ENCODE measurements at regions not wholly inside any gene's neighbourhood (a gene's known extent, or its start where the extent isn't known, plus 50 kb on each side); places are given as distances from the start of the nearest gene placed in this dataset.

DNA sequence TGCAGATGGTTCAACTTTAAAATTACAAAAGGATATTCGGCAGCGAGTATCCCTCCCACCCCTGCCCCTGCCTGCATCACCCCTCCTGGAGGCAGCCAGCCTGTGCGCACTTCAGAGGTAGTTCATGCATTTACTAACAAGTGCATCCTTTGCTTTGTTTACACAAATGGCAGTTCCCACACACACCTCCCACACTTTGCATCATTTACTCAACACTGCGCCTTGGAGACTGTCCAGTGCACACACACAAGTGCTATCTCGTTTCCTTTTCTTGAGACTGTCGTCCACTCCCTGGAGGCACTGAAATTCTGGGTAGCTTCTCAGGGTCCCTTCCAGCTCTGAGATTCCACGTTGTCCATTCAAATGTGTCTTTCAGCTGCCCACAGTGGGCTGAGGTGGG is 53.1 kb upstream of the VSX1 start:
- Histone ChIP-seq H3K36me3 (ENCODE audit: control insufficient read depth in 4 of 4, insufficient read depth in 3 of 4, low read depth in 1 of 4, low read length in 3 of 4) (no peaks in the 10 kb centered on the region), H3K4me3 (ENCODE audit: low read depth in 1 of 3, low read length in 3 of 3) (no peak overlapping the region), H3K4me1 (ENCODE audit: control insufficient read depth in 4 of 4, insufficient read depth in 4 of 4, low read length in 3 of 4) (no peaks in the 10 kb centered on the region), H3K9ac (ENCODE audit: low read depth in 1 of 2, low read length in 2 of 2) (no peak overlapping the region), H3K27ac (ENCODE audit: low read depth in 1 of 2, low read length in 2 of 2) (no peak overlapping the region), H3K27me3 (ENCODE audit: control insufficient read depth in 4 of 4, insufficient read depth in 4 of 4, low read length in 3 of 4) (no peaks in the 10 kb centered on the region), H3K9me3 (ENCODE audit: control insufficient read depth in 4 of 4, low read length in 3 of 4) (no peaks in the 10 kb centered on the region)
- WGBS, result 67% methylated on average over 7 of the region's 7 CpGs
- TF ChIP-seq JUND (IDR thresholded peaks at IDR 0.05), result no peak
- TF ChIP-seq, protein P1, sequence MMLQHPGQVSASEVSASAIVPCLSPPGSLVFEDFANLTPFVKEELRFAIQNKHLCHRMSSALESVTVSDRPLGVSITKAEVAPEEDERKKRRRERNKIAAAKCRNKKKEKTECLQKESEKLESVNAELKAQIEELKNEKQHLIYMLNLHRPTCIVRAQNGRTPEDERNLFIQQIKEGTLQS (IDR thresholded peaks at IDR 0.05), result no peak
- no peak for TF ChIP-seq HNF4G (IDR thresholded peaks at IDR 0.05)
- no peak for TF ChIP-seq RXRA (IDR thresholded peaks at IDR 0.05)
- no peak for TF ChIP-seq FOXA1 (IDR thresholded peaks at IDR 0.05)
- TF ChIP-seq, protein P2, sequence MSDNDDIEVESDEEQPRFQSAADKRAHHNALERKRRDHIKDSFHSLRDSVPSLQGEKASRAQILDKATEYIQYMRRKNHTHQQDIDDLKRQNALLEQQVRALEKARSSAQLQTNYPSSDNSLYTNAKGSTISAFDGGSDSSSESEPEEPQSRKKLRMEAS (IDR thresholded peaks at IDR 0.05), result no peak
- TF ChIP-seq EGR1 (IDR thresholded peaks at IDR 0.05; ENCODE audit: low read depth in 2 of 2), result no peak
- no peak for TF ChIP-seq RAD21 (IDR thresholded peaks at IDR 0.05)
- TF ChIP-seq, protein P3, sequence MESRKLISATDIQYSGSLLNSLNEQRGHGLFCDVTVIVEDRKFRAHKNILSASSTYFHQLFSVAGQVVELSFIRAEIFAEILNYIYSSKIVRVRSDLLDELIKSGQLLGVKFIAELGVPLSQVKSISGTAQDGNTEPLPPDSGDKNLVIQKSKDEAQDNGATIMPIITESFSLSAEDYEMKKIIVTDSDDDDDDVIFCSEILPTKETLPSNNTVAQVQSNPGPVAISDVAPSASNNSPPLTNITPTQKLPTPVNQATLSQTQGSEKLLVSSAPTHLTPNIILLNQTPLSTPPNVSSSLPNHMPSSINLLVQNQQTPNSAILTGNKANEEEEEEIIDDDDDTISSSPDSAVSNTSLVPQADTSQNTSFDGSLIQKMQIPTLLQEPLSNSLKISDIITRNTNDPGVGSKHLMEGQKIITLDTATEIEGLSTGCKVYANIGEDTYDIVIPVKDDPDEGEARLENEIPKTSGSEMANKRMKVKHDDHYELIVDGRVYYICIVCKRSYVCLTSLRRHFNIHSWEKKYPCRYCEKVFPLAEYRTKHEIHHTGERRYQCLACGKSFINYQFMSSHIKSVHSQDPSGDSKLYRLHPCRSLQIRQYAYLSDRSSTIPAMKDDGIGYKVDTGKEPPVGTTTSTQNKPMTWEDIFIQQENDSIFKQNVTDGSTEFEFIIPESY (IDR thresholded peaks at IDR 0.05), result no peak
- no peak for TF ChIP-seq FOXA2 (IDR thresholded peaks at IDR 0.05)
- TF ChIP-seq YY1 (IDR thresholded peaks at IDR 0.05), result no peak
- no peak for DNase-seq (ENCODE audit: low spot score)

DNA sequence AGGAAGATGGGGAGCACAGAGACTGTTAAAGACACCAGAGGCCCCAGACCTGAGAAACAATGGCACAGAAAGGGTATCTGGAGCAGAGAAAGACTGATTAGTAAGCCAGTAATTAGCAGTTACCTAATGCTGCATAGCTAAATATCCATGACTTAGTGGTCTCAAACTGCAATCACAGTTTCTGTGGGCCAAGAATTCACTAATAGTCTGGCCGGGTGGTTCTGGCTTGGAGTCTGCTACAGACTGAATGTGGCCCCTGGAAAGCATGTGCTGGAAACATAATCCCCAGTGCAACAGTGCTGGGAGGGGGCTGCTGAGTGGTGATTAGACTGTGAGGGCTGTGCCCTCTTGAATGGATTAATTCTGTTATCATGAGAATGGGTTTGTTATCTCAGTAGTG is 54.1 kb upstream of the VSX1 start:
- Histone ChIP-seq H3K4me3 (ENCODE audit: low read depth in 1 of 3, low read length in 3 of 3) (no peak overlapping the region), H3K9me3 (ENCODE audit: control insufficient read depth in 4 of 4, low read length in 3 of 4) (no peaks in the 10 kb centered on the region), H3K9ac (ENCODE audit: low read depth in 1 of 2, low read length in 2 of 2) (no peak overlapping the region), H3K27ac (ENCODE audit: low read depth in 1 of 2, low read length in 2 of 2) (no peak overlapping the region), H3K36me3 (ENCODE audit: control insufficient read depth in 4 of 4, insufficient read depth in 3 of 4, low read depth in 1 of 4, low read length in 3 of 4) (no peaks in the 10 kb centered on the region), H3K27me3 (ENCODE audit: control insufficient read depth in 4 of 4, insufficient read depth in 4 of 4, low read length in 3 of 4) (no peaks in the 10 kb centered on the region), H3K4me1 (ENCODE audit: control insufficient read depth in 4 of 4, insufficient read depth in 4 of 4, low read length in 3 of 4) (no peaks in the 10 kb centered on the region)
- TF ChIP-seq, protein P1 (IDR thresholded peaks at IDR 0.05), result no peak
- no peak for TF ChIP-seq YY1 (IDR thresholded peaks at IDR 0.05)
- TF ChIP-seq RXRA (IDR thresholded peaks at IDR 0.05), result no peak
- no peak for TF ChIP-seq RAD21 (IDR thresholded peaks at IDR 0.05)
- no peak for TF ChIP-seq FOXA1 (IDR thresholded peaks at IDR 0.05)
- no peak for DNase-seq (ENCODE audit: low spot score)
- 84% methylated on average over 1 of the region's 1 CpG for WGBS

DNA sequence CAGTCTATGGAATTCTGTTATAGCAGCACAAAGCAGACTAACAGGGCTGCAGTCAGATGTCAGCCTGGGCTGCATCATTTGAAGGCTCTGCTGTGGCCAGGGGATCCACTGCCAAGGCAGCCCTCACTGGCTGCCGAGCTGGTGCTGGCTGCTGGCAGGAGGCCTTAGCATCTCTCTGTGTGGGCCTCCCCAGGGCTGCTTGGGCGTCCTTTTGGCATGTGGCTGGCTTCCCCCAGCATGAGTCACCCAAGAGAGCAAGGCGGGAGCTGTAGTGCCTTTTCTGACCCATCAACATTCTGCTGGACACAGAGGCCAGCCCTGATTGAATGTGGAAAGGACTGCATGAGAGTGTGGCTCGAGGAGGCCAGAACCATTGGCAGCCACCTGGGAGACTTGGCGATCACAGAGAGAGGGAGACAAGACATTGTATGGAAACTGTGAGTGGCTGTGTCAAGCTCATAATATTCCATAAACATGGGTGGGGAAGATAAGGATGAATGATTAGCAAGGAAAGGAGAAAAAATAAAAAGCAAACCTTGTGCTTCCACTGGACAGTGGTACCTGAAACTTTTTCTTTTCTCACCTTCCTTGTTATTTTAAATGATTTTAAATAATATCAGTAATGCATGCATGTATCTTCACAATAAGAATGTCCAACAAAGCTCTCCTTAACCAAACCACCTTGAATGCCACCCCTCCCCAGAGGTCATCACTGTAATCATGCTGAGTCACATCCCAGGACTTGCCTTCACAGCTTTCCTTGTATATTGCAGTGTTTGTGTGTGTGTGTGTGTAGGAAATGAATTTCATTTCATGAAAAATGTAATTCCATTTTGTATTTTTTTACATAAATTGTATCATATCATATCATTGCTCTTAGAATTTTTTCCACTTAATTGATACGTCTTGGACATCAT is 55.0 kb upstream of the VSX1 start:
- Histone ChIP-seq H3K27ac (ENCODE audit: low read depth in 1 of 2, low read length in 2 of 2) (no peak overlapping the region), H3K27me3 (ENCODE audit: control insufficient read depth in 4 of 4, insufficient read depth in 4 of 4, low read length in 3 of 4) (no peaks in the 10 kb centered on the region), H3K36me3 (ENCODE audit: control insufficient read depth in 4 of 4, insufficient read depth in 3 of 4, low read depth in 1 of 4, low read length in 3 of 4) (no peaks in the 10 kb centered on the region), H3K4me3 (ENCODE audit: low read depth in 1 of 3, low read length in 3 of 3) (no peak overlapping the region), H3K9ac (ENCODE audit: low read depth in 1 of 2, low read length in 2 of 2) (no peak overlapping the region), H3K4me1 (ENCODE audit: control insufficient read depth in 4 of 4, insufficient read depth in 4 of 4, low read length in 3 of 4) (no peaks in the 10 kb centered on the region), H3K9me3 (ENCODE audit: control insufficient read depth in 4 of 4, low read length in 3 of 4) (no peaks in the 10 kb centered on the region)
- WGBS, result 68% methylated on average over 6 of the region's 6 CpGs
- DNase-seq (ENCODE audit: low spot score), result no peak
- TF ChIP-seq FOXA1 (IDR thresholded peaks at IDR 0.05) (no peak), NR2F2 (IDR thresholded peaks at IDR 0.05) (no peak), HNF4G (IDR thresholded peaks at IDR 0.05) (no peak)
- TF ChIP-seq, protein P4, sequence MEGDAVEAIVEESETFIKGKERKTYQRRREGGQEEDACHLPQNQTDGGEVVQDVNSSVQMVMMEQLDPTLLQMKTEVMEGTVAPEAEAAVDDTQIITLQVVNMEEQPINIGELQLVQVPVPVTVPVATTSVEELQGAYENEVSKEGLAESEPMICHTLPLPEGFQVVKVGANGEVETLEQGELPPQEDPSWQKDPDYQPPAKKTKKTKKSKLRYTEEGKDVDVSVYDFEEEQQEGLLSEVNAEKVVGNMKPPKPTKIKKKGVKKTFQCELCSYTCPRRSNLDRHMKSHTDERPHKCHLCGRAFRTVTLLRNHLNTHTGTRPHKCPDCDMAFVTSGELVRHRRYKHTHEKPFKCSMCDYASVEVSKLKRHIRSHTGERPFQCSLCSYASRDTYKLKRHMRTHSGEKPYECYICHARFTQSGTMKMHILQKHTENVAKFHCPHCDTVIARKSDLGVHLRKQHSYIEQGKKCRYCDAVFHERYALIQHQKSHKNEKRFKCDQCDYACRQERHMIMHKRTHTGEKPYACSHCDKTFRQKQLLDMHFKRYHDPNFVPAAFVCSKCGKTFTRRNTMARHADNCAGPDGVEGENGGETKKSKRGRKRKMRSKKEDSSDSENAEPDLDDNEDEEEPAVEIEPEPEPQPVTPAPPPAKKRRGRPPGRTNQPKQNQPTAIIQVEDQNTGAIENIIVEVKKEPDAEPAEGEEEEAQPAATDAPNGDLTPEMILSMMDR (IDR thresholded peaks at IDR 0.05; ENCODE audit: low read depth, low read length, missing input control), result no peak
- TF ChIP-seq, protein P2 (IDR thresholded peaks at IDR 0.05), result no peak
